NCI-H82 (cell line): ENCODE measurements at regions not wholly inside any gene's neighbourhood (a gene's known extent, or its start where the extent isn't known, plus 50 kb on each side); places are given as distances from the start of the nearest gene placed in this dataset.
"Not testable (repeated sequence)": the region's sequence is repeated elsewhere in the genome, so short reads cannot be mapped to it uniquely, and the experiment has no call there.

Experiments used
- DNase-seq: peaks from one replicate; lab custom pipeline; 2025; lab: John Stamatoyannopoulos, UW

DNA sequence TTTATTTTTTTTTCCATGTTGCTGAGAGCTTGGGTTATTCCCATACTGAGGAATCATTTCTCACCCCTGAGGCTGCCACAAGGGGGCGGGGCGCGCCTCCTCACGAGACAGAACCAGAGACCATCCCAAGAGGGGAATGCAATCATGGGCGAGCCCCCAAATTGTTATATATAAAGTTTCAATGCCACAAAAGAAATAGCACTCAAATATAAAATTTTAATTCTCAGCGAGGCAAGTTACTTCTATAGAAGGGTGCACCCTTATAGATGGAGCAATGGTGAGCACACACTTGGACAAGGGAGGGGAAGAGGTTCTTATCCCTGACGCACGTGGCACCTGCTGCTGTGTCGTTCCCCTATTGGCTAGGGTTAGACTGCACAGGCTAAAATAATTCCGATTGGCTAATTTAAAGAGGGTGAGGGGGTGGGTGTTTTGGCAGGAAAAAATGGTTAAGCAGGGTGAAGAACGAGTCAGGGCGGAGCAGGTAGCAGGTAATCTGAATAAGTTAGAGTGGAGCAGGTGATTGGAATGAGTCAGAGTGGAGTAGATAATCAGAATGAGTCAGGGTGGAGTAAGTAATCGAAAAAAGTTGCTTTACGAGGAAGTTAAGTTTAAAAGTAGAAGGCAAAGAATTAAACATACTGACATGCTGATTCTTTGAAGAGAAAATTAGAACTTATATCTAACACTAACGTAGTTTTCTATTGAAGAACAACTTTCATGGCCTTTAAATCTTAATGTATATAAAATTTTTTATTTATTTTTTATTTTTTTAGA lies 177.5 kb downstream of the MTCL1 start:
- DNase-seq = peak; percentile 35

GRCh38 chr18:8883409-8883668 lies 178.0 kb downstream of the MTCL1 start:
- no peak for DNase-seq

- DNase-seq = not testable (repeated sequence)
These were observed 182.5 kb downstream of the MTCL1 start for GRCh38 chr18:8887877-8888276.

DNA sequence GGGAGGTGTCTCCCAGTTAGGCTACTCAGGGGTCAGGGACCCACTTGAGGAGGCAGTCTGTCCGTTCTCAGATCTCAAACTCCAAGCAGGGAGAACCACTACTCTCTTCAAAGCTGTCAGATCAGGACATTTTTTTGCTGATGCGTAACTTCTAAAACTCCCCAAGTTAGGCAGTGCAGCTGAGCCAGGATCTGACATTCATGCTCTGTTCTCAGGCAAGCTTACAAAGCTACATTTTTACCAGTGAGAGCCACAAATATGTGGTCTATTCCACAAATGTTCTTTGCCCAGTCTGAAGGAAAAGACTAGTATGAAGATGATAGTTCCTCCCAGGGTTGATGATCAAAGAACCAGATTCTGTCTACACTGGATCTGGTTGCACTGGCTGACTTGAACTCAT lies 184.1 kb downstream of the MTCL1 start:
- DNase-seq = no peak

- not testable (repeated sequence) for DNase-seq
These were observed 185.1 kb downstream of the MTCL1 start for GRCh38 chr18:8890503-8890902.

DNA sequence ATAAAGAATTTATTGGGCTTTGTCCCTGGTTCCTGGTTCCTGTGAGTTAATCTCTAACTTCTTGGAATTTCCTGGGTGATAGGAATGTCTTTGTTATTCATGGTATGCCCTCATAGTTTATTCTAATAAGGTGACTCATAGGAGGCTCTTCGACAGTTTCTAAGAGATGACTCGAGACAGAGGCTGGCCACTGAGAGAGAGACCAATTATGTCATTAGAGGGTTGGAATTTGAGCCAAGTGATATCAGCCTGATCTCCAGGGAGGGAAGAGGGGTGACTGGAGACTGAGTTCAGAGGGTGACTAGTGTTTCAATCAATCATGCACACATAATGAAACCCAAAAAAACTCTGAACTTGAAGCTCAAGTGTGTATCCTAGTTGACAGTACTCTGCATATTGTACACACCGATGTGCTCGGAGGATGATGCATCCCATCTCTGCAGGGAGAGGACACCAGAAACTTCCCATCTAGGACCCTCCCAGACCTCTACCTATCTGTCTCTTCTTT lies 185.7 kb downstream of the MTCL1 start:
- DNase-seq = no peak

DNA sequence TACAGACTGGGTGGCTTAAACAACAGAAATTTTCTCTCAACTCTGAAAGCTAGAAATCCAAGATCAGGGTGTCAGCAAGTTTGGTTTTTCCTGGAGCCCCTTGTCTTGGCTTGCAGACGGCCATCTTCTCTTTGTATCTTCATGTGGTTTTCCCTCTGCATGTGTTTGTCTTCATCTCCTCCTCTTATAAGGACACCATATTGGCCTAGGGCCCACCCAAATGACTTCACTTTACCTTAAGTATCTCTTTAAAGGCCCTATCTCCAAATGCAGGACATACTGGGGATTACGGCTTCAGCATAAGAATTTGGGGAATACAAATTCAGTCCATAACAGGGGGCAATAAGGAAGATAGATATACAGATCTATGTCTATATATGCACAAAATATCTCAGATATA lies 187.9 kb downstream of the MTCL1 start:
- no peak for DNase-seq

GRCh38 chr18:8893628-8894231 lies 188.4 kb downstream of the MTCL1 start:
- DNase-seq = no peak

DNA sequence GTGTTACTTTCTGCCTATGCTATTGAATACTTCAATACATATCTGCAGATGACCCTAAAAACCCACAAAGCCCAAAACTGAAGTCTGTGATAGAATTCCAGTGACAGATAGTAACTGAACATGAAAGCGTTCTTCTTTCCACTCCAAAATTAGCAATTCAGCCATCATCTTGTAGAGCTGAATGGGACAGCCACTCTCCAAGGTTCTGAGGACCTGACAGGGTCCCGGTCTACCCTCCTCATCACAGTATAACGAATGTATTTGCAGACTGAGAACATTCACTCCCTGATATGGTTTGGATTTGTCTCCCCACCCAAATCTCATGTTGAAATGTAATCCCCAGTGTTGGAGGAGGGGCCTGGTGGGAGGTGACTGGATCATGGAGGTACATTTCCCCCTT lies 189.5 kb downstream of the MTCL1 start:
- DNase-seq = no peak

- DNase-seq = no peak
These were observed 190.0 kb downstream of the MTCL1 start for GRCh38 chr18:8895341-8895740.

DNA sequence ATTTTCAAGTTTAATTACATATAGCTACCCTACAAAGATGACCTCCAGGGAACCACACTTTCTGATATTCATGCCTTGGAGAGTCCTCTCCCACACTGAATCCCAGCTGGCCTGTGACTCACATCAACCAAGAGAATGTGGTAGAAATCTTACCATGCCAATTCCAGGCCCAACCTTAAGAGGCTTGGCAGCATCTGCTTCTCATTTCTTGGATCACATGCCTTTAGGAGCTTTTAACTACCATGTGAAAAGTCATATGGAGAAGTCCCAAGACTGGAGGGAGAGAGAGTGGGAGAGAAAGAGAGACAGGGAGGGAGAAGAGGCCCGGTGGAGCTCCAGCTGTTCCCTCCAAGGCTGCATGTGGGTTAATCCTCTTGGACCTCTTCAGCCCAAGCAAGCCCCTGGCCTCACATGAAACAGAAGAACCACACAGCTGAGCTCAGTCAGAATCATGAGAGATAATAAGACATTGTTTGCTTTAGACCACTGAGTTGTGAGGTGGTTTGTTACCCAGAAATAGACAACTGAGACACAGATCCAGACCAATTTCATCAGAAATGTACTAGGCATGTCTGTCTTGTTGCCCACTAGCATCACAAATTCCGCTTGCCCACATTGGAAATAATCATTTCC lies 190.7 kb downstream of the MTCL1 start:
- DNase-seq = no peak

GRCh38 chr18:8899000-8899399 lies 193.6 kb downstream of the MTCL1 start:
- peak; percentile 39 for DNase-seq

DNA sequence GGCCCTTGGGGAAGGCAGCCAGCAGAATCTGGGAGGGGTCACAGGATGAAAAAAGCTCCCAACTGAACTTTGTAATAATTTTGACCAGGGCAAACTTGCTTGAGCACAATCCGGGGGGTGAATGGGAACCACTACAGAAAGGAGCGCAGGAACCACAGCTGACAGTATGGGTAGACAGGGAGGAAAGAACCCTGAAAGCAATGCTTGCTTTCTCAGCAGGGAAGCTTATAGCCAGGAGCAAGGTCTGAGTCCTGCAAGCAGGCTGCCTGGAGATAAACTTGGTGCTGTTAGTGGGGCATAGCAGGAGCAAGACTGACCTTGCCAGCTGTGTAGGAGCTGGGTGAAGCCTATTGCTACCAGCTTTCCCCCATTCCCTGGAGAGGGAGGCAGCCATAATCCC lies 195.2 kb downstream of the MTCL1 start:
- no peak for DNase-seq

- no peak for DNase-seq
These were observed 195.7 kb downstream of the MTCL1 start for GRCh38 chr18:8901019-8901418.

DNA sequence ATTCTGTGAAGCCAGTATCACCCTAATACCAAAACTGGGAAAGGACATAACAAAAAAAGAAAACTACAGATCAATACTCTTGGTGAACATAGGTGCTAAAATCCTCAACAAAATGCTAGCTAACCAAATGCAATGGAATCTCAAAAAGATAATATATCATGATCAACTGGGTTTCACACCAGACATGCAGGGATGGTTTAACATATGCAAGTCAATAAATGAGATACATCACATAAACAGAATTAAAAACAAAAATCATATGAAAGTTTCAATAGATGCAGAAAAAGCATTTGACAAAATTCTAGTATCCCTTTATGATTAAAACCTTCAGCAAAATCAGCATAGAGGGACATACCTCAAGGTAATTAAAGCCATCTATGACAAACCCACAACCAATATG lies 198.2 kb upstream of the NDUFV2 start:
- DNase-seq = no peak

- DNase-seq = no peak
These were observed 193.5 kb upstream of the NDUFV2 start for GRCh38 chr18:8908792-8909510.

DNA sequence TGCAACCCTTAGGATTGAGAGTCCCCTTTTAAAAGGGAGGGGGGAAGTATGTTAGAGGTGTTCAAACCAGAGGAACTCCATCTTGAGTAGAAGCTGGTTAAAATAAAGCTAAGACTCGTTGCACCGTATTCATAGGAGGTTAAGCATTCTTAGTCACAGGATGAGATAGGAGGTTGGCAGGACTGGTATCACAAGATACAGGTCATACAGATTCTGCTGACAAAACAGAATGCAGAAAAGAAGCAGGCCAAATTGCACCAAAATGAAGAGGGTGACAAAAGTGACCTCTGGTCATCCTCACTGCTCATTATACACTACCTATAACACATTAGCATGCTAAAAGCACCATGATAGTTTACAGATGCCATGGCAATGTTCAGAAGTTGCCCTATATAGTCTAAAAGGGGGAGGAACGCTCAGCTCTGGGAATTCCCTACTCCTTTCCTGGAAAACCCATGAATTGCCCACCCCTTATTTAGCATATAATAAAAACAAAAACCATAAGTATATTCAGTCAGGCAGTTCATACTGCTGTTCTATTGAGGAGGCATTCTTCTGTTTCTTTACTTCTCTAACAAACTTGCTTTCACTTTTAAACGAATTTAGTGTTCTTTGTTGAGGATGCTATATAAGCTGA lies 192.2 kb upstream of the NDUFV2 start:
- DNase-seq = no peak

- no peak for DNase-seq
These were observed 191.7 kb upstream of the NDUFV2 start for GRCh38 chr18:8910843-8911242.

DNA sequence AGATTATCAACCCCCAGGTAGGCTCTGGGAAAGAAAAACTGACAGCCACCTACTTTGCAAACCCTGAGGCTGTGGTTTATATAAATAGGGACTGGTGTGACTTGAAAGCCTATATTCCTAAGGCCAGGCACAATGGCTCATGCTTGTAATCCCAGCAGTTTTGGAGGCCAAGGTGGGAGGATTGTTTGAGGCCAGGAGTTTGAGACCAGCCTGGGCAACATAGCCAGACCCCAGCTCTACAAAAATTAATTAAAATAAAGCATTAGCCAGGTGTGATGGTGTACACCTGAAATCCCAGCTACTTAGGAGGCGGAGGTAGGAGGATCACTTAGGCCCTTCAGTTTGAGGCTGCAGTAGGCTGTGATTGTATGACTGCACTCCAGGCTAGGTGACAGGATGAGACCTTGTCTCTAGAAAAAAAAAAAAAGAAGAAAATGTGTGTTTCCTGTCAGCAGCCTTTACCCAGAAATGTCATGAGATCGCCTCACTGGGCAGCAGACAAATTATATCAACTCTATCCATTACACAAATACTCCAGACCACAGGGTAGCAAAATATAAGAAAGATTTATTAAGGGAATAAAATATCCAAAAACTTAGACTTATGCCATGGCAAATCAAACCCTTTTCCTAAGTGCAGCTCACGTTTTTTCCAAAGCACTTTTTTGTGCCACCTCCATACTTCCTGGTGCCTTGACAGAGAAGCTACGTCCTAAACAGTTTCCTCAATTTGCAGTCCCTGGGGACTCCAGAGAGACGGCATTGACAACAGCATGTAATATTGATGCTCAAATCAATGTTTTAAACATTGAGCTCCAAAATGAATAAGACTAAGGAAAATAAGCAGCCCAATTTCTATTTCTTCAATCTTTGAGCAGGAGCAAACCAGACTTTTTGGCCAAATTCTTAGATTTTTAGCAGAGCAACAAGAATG lies 190.8 kb upstream of the NDUFV2 start:
- no peak for DNase-seq

- DNase-seq = no peak
These were observed 189.9 kb upstream of the NDUFV2 start for GRCh38 chr18:8912348-8913326.
